ENCODE measurements at regions not wholly inside any gene's neighbourhood (a gene's known extent, or its start where the extent isn't known, plus 50 kb on each side); places are given as distances from the start of the nearest gene placed in this dataset.

DNA sequence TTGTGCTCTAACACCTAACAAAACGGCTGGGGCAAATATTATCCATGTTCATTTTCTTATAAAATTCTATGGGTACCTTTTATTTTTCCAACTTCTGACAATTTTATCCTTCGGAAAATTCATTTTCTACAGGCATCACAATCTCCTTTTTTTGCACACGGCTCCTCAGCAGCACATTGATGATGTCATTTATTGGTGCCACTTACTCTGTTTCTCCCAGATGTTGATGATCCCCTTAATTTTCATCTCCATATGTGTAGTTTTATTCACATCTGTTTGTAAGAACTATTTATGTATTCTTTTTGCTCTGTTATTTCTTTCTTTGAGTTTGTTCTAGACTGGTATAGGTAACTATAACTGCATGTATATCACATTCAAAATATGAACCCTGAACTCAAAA lies 1660.8 kb upstream of the DDX18 start:
- no peak overlapping the region for H3K4me3 ChIP-seq
- peaks cover 0 to 13% of the 10 kb centered on the region in 2 donors for H3K9me3 ChIP-seq
- 62 to 69% methylated on average over 3 of the region's 3 CpGs for WGBS, 2 donors (ENCODE audit: low coverage in 1 of 2)
- no peak for DNase-seq
- H3K36me3 ChIP-seq: no peaks in the 10 kb centered on the region
- in situ Hi-C loops (cut with MboI; ENCODE audit: low pct_ligation_motif_present in 1 of 4, low pct_unique_long_range_greater_than_20kb in 1 of 4, low sequenced_read_pairs in 3 of 4) (no loop called here), intact Hi-C loops (cut with DNase I; ENCODE audit: low total_unique reads) (no loop called here)
- TF ChIP-seq POLR2AphosphoS5 (IDR thresholded peaks at IDR 0.05) (no peak), POLR2A (IDR thresholded peaks at IDR 0.05) (no peak), EP300 (IDR thresholded peaks at IDR 0.05; ENCODE audit: low read depth) (no peak)
- TF ChIP-seq, protein P1, sequence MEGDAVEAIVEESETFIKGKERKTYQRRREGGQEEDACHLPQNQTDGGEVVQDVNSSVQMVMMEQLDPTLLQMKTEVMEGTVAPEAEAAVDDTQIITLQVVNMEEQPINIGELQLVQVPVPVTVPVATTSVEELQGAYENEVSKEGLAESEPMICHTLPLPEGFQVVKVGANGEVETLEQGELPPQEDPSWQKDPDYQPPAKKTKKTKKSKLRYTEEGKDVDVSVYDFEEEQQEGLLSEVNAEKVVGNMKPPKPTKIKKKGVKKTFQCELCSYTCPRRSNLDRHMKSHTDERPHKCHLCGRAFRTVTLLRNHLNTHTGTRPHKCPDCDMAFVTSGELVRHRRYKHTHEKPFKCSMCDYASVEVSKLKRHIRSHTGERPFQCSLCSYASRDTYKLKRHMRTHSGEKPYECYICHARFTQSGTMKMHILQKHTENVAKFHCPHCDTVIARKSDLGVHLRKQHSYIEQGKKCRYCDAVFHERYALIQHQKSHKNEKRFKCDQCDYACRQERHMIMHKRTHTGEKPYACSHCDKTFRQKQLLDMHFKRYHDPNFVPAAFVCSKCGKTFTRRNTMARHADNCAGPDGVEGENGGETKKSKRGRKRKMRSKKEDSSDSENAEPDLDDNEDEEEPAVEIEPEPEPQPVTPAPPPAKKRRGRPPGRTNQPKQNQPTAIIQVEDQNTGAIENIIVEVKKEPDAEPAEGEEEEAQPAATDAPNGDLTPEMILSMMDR (IDR thresholded peaks at IDR 0.05): no peak
- no peaks in the 10 kb centered on the region for H3K27me3 ChIP-seq
- H3K27ac ChIP-seq: no peak overlapping the region
- no peaks in the 10 kb centered on the region for H3K4me1 ChIP-seq

DNA sequence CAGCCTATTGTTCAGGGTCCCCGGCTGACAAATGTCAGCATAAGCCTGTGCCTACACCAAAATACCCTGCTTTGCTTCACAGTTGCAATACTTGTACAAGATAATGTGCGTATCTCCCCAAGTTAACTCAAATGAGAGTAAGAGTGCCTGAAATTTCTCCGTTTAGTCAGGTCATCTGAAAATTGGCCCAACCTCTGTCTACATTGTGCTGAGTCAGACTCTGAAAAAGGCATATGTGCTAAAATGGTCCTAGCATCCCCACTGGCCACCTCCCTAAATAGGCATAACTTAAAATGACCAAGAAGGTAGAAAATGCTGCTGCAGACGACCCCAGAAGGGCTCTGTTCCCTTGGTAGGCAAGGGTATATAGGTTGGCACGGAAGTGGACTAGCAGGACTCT lies 1653.8 kb upstream of the DDX18 start:
- intact Hi-C loops (cut with DNase I; ENCODE audit: low total_unique reads) (no loop called here), in situ Hi-C loops (cut with MboI; ENCODE audit: low pct_ligation_motif_present in 1 of 4, low pct_unique_long_range_greater_than_20kb in 1 of 4, low sequenced_read_pairs in 3 of 4) (no loop called here)
- Histone ChIP-seq H3K4me1 (no peaks in the 10 kb centered on the region), H3K4me3 (no peak overlapping the region), H3K27ac (no peak overlapping the region), H3K9me3 (peaks cover 7 to 19% of the 10 kb centered on the region in 2 donors), H3K27me3 (no peaks in the 10 kb centered on the region), H3K36me3 (no peaks in the 10 kb centered on the region)
- 70 to 81% methylated on average over 3 to 5 of the region's 5 CpGs for WGBS, 2 donors (ENCODE audit: low coverage in 1 of 2)
- no peak for DNase-seq
- TF ChIP-seq POLR2A (IDR thresholded peaks at IDR 0.05) (no peak), POLR2AphosphoS5 (IDR thresholded peaks at IDR 0.05) (no peak), EP300 (IDR thresholded peaks at IDR 0.05; ENCODE audit: low read depth) (no peak)
- TF ChIP-seq, protein P1 (IDR thresholded peaks at IDR 0.05): no peak

DNA sequence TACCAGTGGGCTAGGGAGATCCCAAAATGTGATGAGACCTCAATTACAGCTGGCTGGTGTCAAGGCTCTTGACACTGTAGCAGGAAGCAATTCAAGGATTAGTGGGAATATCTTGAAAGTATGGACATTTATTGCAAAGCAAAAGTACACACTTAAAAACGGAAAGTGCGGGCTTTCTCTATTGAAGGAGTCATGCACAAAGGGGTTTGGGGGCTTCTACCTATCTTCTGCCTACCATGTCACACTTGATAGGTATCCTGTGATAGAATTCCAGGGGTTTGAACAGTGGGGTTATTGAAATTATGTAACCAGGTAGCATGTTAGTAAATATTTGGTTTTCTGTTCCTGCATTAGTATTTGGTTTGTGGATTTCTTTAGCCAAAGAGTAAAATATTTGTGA lies 1652.1 kb upstream of the DDX18 start:
- in situ Hi-C loops (cut with MboI; ENCODE audit: low pct_ligation_motif_present in 1 of 4, low pct_unique_long_range_greater_than_20kb in 1 of 4, low sequenced_read_pairs in 3 of 4): no loop called here
- intact Hi-C loops (cut with DNase I; ENCODE audit: low total_unique reads): no loop called here
- no peak for TF ChIP-seq EP300 (IDR thresholded peaks at IDR 0.05; ENCODE audit: low read depth)
- TF ChIP-seq, protein P1 (IDR thresholded peaks at IDR 0.05): no peak
- no peak for TF ChIP-seq POLR2A (IDR thresholded peaks at IDR 0.05)
- no peak for TF ChIP-seq POLR2AphosphoS5 (IDR thresholded peaks at IDR 0.05)

DNA sequence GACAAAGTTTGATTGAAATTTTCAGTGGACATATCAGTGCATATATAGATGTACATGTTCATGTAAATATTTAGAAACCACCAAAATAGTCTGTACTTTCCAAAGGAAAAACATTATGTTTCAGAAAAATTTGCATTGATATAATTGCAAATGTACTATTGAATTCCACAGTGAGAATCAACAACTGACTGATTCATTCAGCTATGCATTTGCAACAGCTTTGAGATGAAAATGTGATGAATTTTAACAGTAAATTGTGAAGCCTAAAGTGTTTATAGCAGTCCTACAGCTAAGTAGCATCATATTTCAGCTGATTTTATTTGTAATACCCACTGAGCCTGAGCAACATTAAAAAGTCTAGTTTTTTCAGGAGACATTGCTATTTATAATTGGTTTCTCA lies 1647.4 kb upstream of the DDX18 start:
- TF ChIP-seq EP300 (IDR thresholded peaks at IDR 0.05; ENCODE audit: low read depth) (no peak), POLR2AphosphoS5 (IDR thresholded peaks at IDR 0.05) (no peak), POLR2A (IDR thresholded peaks at IDR 0.05) (no peak)
- TF ChIP-seq, protein P1 (IDR thresholded peaks at IDR 0.05): no peak
- intact Hi-C loops (cut with DNase I; ENCODE audit: low total_unique reads) (no loop called here), in situ Hi-C loops (cut with MboI; ENCODE audit: low pct_ligation_motif_present in 1 of 4, low pct_unique_long_range_greater_than_20kb in 1 of 4, low sequenced_read_pairs in 3 of 4) (no loop called here)
- no peak for DNase-seq
- Histone ChIP-seq H3K27ac (no peak overlapping the region), H3K4me3 (no peak overlapping the region), H3K27me3 (no peaks in the 10 kb centered on the region), H3K9me3 (peaks cover 11 to 15% of the 10 kb centered on the region in 2 donors), H3K4me1 (no peaks in the 10 kb centered on the region), H3K36me3 (no peaks in the 10 kb centered on the region)

More for the DNA sequence above, 1652.1 kb upstream of the DDX18 start:
- no peaks in the 10 kb centered on the region for H3K36me3 ChIP-seq
- no peak overlapping the region for H3K4me3 ChIP-seq
- no peaks in the 10 kb centered on the region for H3K4me1 ChIP-seq
- no peaks in the 10 kb centered on the region for H3K27me3 ChIP-seq
- DNase-seq: no peak
- peaks cover 7 to 15% of the 10 kb centered on the region in 2 donors for H3K9me3 ChIP-seq
- no peak overlapping the region for H3K27ac ChIP-seq
- 82 to 86% methylated on average over 2 of the region's 2 CpGs for WGBS, 2 donors (ENCODE audit: low coverage in 1 of 2)

All from transverse colon (tissue), 4 donors.